ENCODE measurements at regions not wholly inside any gene's neighbourhood (a gene's known extent, or its start where the extent isn't known, plus 50 kb on each side); places are given as distances from the start of the nearest gene placed in this dataset.
"Not testable (repeated sequence)": the region's sequence is repeated elsewhere in the genome, so short reads cannot be mapped to it uniquely, and the experiment has no call there.

DNA sequence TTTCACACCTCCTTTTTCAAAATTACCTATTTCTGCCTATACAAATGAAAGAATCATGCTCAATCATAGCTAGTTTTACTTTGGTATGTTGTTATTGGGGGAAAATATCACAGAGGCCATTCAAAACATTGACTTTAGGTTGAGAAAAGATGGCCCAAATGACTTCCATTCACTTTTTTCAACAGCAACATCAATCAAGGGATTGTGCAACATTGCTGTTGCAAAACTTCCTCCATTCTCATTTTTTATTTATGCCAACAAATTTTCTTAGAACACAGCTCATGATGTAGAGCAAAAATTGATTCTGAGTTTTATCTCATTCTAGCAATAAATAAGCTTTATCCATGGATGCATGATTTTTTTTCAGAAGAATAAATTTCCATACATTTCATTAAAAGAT lies 93.6 kb upstream of the RORB start:
- DNase-seq (ENCODE audit: extremely low read depth in 1 of 2, low read depth in 1 of 2), result no peak

DNA sequence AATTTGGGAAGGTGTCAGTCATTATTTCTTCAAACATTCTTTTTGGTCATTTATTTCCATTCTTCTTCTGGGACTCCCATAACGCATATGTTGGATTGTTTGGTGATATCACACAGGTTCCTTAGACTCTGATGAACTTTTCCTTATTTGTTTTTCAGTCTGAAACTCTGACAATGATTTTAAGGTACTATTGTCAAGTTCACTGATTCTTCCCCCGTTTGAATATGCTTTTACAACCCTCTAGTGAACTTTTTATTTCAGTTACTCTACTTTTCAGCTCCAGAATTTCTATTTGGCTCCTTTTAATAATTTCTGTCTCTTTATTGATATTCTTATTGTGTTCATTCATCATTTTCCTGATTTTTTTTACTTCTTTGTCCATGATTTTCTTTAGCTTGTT lies 92.5 kb upstream of the RORB start:
- DNase-seq (ENCODE audit: extremely low read depth in 1 of 2, low read depth in 1 of 2), result no peak

DNA sequence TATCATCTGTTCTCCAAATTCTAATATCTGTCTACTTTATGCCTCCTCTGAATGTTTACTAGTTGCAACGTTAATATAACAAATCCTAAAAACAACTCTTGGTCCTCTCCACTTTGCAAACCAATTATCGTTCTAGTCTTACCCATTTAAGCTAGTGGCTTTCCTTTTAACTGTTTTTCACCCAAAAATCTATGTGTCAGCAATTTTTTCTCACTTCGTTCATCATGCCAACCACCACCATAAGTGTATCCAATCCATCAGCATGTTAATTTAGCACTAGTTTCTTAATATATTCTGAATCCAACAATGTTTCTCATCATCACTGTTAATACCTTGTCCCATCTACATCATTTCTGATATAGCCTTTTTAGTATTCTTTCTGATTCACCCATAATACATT lies 90.0 kb upstream of the RORB start:
- no peak for DNase-seq (ENCODE audit: extremely low read depth in 1 of 2, low read depth in 1 of 2)

DNA sequence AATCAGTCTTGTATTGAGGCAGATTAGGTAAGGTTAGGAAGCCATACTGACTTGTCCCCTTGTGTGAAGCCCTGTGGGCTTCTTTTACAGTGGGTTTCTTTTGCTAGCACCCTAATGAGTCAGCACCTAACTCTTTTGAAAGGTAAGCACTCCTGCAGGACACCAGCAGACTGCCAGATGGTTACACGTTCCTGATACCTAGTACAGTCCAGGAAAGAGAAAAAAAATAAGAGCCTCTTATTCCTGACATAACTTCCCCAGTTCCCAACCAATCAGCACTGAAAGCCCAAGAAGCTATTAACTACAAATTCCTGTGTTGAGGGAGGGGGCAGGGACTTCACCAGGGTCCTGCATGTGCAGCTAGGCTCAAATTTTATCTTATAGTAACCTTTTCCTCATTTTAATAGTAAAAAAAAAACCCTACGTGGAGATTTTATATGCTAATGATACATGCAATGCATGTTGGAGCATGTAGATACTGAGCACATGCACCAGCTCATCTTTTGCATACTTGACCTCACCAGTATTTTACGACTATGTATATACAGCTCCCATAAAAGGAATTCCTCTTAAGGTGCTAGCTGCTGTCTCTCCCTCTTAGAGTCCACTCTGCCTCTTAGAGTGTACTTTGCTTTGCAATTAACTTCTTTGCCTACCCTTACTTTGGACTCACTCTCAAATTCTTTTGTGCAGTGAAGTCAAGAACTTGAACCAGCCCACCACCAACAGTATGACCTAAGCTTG lies 84.7 kb upstream of the RORB start:
- DNase-seq (ENCODE audit: extremely low read depth in 1 of 2, low read depth in 1 of 2), result no peak

DNA sequence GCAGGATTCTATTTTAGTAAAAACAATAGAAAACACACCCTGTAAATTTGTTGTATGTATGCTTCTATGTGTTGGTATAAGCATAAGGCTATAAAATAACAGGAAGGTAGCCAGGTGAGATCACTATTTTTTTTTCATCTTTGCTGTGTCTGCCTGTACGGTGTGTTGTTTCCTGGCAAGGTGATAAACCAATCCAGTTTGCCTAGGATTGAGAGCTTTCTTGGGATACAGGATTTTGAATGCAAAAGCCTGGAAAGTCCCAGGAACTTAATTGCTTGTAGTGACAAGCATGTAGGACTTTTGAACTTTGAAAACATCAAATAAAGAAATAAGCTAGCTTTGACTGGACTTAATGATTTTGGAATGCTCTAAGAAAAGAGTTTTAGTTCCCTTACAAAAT lies 83.3 kb upstream of the RORB start:
- DNase-seq (ENCODE audit: extremely low read depth in 1 of 2, low read depth in 1 of 2), result no peak

DNA sequence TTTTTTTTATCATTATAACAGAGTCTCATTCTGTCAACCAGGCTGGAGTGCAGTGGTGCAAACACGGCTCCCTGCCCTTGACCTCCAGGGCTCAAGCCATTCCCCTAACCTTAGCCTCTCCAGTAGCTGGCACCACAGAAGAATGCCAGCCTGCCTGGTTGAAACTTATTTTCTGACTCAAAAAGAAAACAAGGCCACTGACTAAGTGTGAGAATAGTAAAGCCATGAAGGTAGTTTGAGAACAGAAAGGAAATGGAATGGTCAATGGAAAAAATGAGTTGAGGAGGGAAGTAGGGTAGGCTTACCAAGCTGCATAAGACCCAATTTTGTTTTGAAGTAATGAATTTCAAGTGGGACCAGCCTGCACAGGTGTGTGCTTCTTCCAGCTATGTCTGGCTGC lies 82.8 kb upstream of the RORB start:
- no peak for DNase-seq (ENCODE audit: extremely low read depth in 1 of 2, low read depth in 1 of 2)

DNA sequence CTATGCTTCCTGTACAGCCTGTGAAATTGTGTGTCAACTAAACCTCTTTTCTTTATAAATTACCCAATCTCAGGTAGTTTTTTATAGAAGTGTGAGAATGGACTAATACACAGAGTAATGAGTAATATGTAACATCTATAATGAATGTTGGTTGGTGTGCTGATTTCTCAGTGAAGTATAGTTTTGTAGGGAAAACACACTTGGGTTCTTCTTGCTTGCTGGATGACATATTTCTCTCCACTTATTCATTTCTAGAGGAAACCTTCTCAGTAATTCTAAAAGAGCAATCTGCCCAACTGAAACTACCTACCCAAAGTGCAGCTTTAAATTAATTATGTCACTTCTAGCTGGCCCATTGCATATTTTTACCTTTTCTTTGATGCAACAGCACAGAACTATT lies 81.1 kb upstream of the RORB start:
- DNase-seq (ENCODE audit: extremely low read depth in 1 of 2, low read depth in 1 of 2), result no peak

DNA sequence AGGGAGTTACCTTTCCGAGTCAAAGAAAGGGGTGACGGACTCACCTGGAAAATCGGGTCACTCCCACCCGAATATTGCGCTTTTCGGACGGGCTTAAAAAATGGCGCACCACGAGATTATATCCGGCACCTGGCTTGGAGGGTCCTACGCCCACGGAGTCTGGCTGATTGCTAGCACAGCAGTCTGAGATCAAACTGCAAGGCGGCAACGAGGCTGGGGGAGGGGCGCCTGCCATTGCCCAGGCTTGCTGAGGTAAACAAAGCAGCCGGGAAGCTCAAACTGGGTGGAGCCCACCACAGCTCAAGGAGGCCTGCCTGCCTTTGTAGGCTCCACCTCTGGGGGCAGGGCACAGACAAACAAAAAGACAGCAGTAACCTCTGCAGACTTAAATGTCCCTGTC lies 72.6 kb upstream of the RORB start:
- not testable (repeated sequence) for DNase-seq (ENCODE audit: extremely low read depth in 1 of 2, low read depth in 1 of 2)

DNA sequence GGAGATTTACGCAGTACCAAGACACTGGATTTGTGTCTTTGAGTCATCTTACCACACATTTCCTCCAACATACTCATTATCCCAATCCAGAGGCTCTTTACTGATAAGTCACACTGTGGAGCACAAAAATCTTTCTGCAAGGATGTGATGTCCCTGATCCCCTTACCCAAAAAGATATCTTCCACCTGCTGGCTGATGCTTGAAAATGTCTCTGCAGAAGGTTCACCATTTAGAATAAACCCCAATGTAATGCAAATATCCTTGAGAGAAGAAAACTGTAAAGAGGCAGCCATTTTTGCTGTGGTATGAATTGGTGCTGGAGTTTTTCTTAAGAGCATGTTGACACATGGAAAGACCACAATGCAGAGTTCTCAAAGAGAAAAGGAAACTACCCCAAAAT lies 65.7 kb upstream of the RORB start:
- DNase-seq (ENCODE audit: extremely low read depth in 1 of 2, low read depth in 1 of 2), result no peak

DNA sequence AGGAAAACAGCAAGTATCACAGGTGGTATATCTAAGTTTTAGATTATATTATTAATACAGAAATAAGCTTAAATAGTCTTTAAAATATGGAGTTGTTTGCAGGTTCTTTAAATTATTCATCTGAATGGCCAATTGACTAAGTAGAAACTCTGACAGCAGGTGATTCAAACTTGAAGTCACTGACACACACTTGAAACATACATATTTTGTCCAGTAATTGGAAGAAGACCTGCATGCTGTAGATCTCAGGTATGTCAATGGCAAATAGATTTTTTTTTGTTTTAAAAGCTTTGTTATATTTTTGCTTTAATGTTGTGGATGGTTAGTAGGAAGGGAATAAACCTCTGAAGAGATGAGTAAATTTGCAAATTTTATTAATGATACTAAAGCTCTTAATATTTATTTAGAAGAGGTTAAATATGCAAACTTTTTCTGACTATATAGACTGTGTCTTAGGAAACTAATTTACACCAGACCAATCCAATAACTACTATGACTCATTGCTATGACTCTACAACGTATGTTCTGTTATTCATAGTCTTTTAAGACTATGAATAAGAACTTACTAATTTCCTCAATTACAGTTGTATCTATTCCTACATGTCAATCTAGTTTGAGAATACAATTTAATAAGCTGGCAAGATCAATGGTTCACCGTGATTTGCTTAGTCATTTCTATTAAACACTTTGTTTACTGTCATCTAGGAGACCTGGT lies 53.9 kb upstream of the RORB start:
- no peak for DNase-seq (ENCODE audit: extremely low read depth in 1 of 2, low read depth in 1 of 2)

DNA sequence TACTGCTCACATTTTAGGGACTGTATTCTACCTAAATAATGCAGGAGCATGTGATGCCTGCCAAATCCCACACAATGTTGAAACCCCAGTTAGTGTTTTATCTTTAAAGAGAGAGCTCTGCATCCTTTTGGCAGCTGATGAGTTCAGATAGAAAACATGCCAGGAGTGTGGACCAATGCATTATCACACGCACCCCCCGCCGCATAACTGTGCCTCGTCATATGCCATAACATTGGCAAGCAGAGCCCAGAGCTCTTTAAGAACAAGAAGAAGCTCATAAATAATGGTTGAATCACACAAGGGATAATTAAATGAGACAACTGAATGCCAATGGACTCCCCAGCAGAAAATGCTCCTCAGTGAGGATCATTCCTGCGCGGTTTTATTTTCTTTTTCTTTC lies 52.8 kb upstream of the RORB start:
- no peak for DNase-seq (ENCODE audit: extremely low read depth in 1 of 2, low read depth in 1 of 2)
